ENCODE measurements at regions not wholly inside any gene's neighbourhood (a gene's known extent, or its start where the extent isn't known, plus 50 kb on each side); places are given as distances from the start of the nearest gene placed in this dataset.

- TF ChIP-seq CTCF (IDR thresholded peaks at IDR 0.05), result no peak
- TF ChIP-seq POLR2A (IDR thresholded peaks at IDR 0.05), result no peak
These were observed 270.4 kb downstream of the ADAMTS20 start for GRCh38 chr12:43281563-43281962.
